ENCODE measurements at regions not wholly inside any gene's neighbourhood (a gene's known extent, or its start where the extent isn't known, plus 50 kb on each side); places are given as distances from the start of the nearest gene placed in this dataset.

- no peak for TF ChIP-seq CTCF (conservative IDR thresholded peaks at IDR 0.05)
- TF ChIP-seq ZFX (IDR thresholded peaks at IDR 0.05) = no peak
Measured at GRCh38 chr12:91958816-91959215, 186.8 kb downstream of the BTG1 start.
